Fibroblast of lung (primary cell): ENCODE measurements at regions not wholly inside any gene's neighbourhood (a gene's known extent, or its start where the extent isn't known, plus 50 kb on each side); places are given as distances from the start of the nearest gene placed in this dataset.

Experiments used
- EZH2 ChIP-seq: IDR thresholded peaks from 2 replicates; pipeline ENCODE4 v1.5.1; 2012; ENCODE audit warnings: low read length, control low read depth, mild to moderate bottlenecking; ENCODE audit errors: missing control alignments
- TF ChIP-seq, protein P1 (sequence below), 2 donors: IDR thresholded peaks in 1 of 2; conservative IDR thresholded peaks in 1 of 2; 1 replicate in 1 of 2; 2 replicates in 1 of 2; pipeline ENCODE4 v1.5.1; 2011 to 2012; ENCODE audit warnings: low read length in 2 of 2, control low read depth in 1 of 2, inconsistent platforms in 1 of 2, low read depth in 1 of 2, mild to moderate bottlenecking in 1 of 2

GRCh38 chr1:4056422-4056821 is 156.3 kb upstream of the C1orf174 start:
- TF ChIP-seq, protein P1, sequence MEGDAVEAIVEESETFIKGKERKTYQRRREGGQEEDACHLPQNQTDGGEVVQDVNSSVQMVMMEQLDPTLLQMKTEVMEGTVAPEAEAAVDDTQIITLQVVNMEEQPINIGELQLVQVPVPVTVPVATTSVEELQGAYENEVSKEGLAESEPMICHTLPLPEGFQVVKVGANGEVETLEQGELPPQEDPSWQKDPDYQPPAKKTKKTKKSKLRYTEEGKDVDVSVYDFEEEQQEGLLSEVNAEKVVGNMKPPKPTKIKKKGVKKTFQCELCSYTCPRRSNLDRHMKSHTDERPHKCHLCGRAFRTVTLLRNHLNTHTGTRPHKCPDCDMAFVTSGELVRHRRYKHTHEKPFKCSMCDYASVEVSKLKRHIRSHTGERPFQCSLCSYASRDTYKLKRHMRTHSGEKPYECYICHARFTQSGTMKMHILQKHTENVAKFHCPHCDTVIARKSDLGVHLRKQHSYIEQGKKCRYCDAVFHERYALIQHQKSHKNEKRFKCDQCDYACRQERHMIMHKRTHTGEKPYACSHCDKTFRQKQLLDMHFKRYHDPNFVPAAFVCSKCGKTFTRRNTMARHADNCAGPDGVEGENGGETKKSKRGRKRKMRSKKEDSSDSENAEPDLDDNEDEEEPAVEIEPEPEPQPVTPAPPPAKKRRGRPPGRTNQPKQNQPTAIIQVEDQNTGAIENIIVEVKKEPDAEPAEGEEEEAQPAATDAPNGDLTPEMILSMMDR (conservative IDR thresholded peaks at IDR 0.05 in 1 of 2, IDR thresholded peaks at IDR 0.05 in 1 of 2; ENCODE audit: low read depth in 1 of 2, low read length in 2 of 2), result no peak
- TF ChIP-seq EZH2, result no peak
